GM04503 (cell line): ENCODE measurements at regions not wholly inside any gene's neighbourhood (a gene's known extent, or its start where the extent isn't known, plus 50 kb on each side); places are given as distances from the start of the nearest gene placed in this dataset.
A peak's percentile ranks its signal among the peaks of the same experiment; 100 is the strongest.

ENCODE experiments used
- DNase-seq: peaks from one replicate; pipeline ENCODE4 v3.0.0-alpha.2; 2012; ENCODE audit warnings: low read depth

GRCh38 chr10:78319841-78320240 is 286.2 kb downstream of the RPS24 start:
- DNase-seq, result no peak

DNA sequence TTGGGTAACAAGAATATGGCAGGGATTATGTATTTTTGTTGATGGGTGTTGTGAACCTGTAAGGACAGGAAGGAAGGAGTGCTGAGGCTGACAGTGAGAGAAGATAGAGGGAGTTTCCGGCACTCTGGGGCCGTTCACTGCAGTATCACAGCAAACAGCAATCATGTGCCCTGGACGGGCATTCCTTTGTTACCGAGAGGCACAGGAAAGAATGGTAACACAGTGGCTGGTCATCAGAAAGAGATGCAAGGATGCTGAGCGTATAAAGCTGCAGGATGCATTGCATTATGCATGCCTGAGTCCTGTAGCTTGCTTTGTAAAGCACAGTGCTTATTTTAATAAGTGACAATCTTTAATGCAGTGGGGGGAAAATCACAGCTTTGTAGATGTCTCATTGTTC is 286.8 kb downstream of the RPS24 start:
- no peak for DNase-seq

GRCh38 chr10:78321000-78321399 is 287.3 kb downstream of the RPS24 start:
- no peak for DNase-seq

GRCh38 chr10:78321500-78321899 is 287.8 kb downstream of the RPS24 start:
- no peak for DNase-seq

DNA sequence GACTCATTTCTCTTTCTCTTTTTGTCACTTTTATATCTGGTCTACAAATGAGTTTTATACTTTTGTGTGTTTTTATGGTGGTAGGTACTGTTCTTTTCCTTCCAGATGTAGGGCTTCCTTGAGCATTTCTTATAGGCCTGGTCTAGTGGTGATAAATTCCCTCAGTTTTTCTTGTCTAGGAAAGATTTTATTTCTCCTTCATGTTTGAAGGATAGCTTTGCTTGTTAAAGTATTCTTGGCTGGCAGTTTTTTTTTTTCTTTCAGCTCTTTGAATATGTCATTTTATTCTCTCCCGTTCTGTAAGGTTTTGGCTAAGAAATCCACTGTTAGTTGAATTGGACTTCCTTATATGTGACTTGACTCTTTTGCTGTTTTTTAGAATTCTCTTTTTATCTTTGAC is 292.7 kb downstream of the RPS24 start:
- DNase-seq, result no peak

- no peak for DNase-seq
These were observed 294.3 kb downstream of the RPS24 start for GRCh38 chr10:78327778-78328591.

GRCh38 chr10:78328592-78329404 is 295.1 kb downstream of the RPS24 start:
- DNase-seq, result no peak

DNA sequence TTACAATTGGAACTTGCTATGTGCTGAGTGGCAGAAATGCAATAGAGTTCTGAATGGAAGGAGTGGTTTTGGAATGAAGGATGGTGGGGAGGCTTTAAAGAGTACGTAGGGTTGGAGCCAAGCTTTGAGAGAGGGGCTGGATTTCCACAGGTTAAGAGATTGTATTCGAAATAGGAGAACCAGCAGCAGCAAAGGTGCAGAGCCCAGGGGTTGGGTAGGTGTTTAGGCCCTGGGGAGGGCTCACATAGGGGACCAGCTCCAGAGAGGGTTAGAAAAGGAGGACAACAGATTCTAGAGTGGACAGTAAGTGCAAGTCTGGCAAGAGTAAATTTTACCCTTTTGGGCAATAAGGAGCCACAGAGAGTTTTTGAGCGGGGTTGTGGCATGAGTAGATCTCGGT is 297.2 kb downstream of the RPS24 start:
- DNase-seq, result no peak

GRCh38 chr10:78331391-78331922 is 297.8 kb downstream of the RPS24 start:
- peak; percentile 38 for DNase-seq

GRCh38 chr10:78332012-78332411 is 298.3 kb downstream of the RPS24 start:
- DNase-seq, result no peak

- no peak for DNase-seq
These were observed 299.0 kb downstream of the RPS24 start for GRCh38 chr10:78332657-78333056.

DNA sequence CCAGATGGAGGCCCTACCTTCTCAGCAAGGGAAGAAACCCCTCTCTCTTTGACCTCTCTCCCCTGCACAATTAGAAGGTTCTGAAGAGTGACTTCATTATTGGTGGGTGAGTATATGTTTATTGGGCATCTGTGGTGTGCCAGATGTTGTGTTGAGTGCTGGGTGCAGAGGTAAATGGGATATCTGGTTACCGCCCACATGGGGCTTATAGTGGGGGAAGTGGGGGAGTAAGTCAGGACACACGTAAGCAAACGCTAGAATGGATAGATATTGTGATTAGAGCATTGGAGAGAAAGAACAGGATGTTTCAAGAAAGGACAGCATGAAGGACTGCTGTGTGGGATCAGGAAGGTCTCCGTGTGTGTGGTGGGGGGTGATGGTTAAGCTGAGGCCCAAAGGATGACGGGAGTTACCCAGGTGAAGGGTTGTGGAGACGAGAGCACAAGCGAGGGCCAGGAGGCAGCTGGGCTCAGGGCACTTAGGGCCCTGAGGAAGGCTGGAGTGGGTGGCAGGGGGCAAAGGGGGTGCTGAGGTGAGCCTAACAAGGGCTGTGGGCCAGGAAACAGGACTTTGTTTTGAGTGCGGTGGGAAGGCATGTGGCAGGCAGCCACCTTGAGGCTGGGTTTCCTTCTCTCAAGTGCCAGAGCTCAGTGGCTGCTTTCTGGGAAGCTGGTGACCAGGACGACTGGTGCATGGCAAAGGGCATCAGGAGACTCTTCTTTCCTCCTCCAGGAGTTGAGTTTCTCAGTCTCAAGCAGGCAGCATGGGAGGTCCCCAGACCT is 299.9 kb downstream of the RPS24 start:
- DNase-seq, result no peak

GRCh38 chr10:78335371-78335690 is 301.7 kb downstream of the RPS24 start:
- DNase-seq, result no peak

DNA sequence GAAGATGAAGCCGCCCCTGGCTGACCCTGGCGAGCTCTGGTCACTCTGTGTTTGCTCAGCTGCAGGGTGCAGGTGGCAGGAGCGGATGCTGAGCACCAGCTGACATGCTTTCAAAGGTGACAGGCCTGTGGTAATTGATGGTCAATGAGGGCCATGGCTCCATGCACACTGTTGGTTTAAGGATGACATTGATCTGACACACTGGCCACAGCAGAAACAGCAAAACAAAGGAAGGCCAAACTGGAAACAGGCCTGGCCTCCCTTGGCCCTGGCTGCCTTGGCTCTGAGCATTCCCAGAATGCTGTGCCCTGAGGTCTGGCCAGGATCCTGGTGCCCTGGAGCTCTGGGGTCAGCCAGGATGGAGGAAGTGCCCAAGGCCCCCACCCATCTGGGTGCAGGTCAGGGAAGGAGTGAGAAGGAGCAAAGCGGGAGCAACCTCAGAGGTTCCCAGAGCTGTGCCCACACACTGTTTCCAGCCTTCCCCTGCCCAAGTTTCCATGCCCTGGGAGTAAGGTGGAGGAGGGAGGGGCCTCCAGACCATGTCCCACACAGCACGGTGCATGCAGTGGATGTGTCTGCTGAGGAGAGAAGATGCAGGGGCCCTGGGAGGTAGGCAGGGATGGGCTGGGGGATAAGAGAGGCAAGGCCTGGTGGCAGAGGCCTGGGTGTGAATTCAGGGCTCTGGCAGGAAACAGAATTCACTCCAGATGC is 302.2 kb downstream of the RPS24 start:
- DNase-seq, result peak; percentile 61

- DNase-seq, result peak; percentile 93
These were observed 302.7 kb downstream of the RPS24 start for GRCh38 chr10:78336402-78336791.

- no peak for DNase-seq
These were observed 303.4 kb downstream of the RPS24 start for GRCh38 chr10:78337016-78337415.

- DNase-seq, result peak; percentile 40
These were observed 304.2 kb downstream of the RPS24 start for GRCh38 chr10:78337646-78338391.

DNA sequence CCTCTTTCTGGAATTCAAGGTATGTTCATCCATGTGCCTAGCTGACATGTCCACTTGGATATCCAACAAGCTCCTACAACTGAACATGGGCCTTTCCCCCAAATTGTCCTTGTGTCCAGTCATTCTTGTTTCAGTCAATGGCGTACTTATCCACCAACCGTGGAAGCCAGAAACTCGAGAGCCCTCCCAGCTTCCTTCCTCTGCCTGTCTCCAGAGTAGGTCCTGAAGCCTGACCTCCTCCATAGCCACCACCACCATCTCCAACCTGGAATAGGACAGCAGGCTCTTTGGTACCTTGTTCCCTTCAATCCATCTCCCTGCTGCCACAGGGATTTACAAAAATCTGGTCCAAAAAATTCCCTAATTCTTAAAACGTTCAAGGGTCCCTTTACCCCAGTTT is 305.1 kb downstream of the RPS24 start:
- no peak for DNase-seq

DNA sequence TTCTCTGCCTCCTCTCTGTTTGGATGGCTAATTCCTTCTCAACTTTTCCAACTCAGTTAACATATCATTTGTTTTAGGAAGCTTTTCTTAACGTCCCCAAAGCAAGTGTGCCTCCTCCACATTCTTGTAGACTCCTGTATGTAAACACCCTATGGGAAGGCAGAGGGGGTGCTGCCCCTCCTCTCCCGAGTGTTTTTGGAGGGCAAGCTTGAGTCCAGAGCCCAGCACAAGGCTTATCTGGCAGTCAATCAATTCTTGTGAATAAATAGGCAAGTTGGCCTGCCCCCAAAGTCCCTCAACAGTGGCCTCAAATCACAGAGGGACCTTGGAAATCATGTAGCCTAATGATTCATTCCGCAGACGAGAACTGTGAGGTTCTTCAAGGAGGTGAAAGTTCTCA is 305.6 kb downstream of the RPS24 start:
- no peak for DNase-seq

DNA sequence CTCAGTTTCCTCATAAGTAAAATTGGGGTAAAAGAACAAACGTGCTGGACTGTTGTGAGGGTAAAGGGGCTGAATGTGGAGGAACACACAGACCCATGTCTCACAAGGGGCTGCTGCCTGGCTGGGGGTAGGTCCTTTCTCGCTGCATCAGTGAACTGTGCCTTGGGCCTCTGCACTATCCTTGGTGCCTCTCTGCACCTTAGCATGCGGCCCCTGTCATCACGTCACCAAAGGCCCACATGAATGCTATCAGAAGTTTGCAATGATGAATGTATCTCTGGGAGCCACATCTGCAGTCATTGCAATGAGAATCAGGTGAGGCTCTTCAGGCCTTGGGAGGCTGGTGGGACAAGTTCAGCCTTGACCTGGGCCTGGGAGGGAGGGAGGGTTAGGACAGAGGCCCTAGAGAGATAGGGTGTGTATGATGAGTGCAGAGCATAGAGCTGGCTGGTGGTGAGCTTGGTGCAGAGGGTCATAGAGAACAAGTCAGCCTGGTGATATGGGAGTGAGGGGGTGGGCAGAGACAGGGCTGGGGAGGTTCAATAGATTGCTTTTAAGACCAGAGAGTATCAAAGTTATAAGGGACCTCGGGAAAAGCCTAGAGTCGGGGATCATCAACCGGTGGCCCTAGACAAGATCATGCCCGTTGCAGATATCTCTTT is 308.4 kb downstream of the RPS24 start:
- no peak for DNase-seq
